GM23338 (cell line): ENCODE measurements at regions not wholly inside any gene's neighbourhood (a gene's known extent, or its start where the extent isn't known, plus 50 kb on each side); places are given as distances from the start of the nearest gene placed in this dataset.

Source experiments
- CTCF ChIP-seq, 2 experiments: fragments of 200-600 bp in 1 of 2; sonication (generic) in 1 of 2; conservative IDR thresholded peaks; 2 replicates each; pipeline versions ENCODE4 v1.5.1 to v1.6.1; 2016 to 2017; ENCODE audit warnings: antibody characterized with exemption in 2 of 2, low read depth in 2 of 2, mild to moderate bottlenecking in 2 of 2, moderate library complexity in 1 of 2
- EZH2 ChIP-seq: fragments of 200-600 bp; sonication (generic); IDR thresholded peaks from one replicate; pipeline ENCODE4 v1.8.0; 2017; ENCODE audit warnings: antibody characterized with exemption, mild to moderate bottlenecking, low read depth; ENCODE audit not compliant: unreplicated experiment
- EZH2phosphoT487 ChIP-seq: fragments of 200-600 bp; sonication (generic); IDR thresholded peaks from one replicate; pipeline ENCODE4 v1.8.1; 2018; ENCODE audit warnings: antibody characterized with exemption; ENCODE audit not compliant: unreplicated experiment
- JUNB ChIP-seq: IDR thresholded peaks from one replicate; pipeline ENCODE4 v1.6.1; 2016; ENCODE audit warnings: antibody characterized with exemption; ENCODE audit not compliant: unreplicated experiment
- POLR2AphosphoS5 ChIP-seq: IDR thresholded peaks from 2 replicates; pipeline ENCODE4 v1.6.1; 2016; ENCODE audit warnings: antibody characterized with exemption, low read depth
- ZNF331 ChIP-seq: fragments of 250-450 bp; sonication (Bioruptor Pico); IDR thresholded peaks from 2 replicates; pipeline ENCODE4 v1.5.0; 2020; ENCODE audit warnings: low read depth, mild to moderate bottlenecking, moderate library complexity

GRCh38 chr16:63244631-63245030 lies 1208.4 kb upstream of the CDH8 start:
- TF ChIP-seq EZH2: no peak
- TF ChIP-seq CTCF (conservative IDR thresholded peaks at IDR 0.05; ENCODE audit: low read depth in 2 of 2): no peak
- TF ChIP-seq JUNB: no peak
- TF ChIP-seq EZH2phosphoT487: no peak
- TF ChIP-seq POLR2AphosphoS5: no peak
- no peak for TF ChIP-seq ZNF331 (CRISPR knock-in tag)
